DMS 273 treated with DMSO at 0.1 percent for 48 hours (cell line): ENCODE measurements at regions not wholly inside any gene's neighbourhood (a gene's known extent, or its start where the extent isn't known, plus 50 kb on each side); places are given as distances from the start of the nearest gene placed in this dataset.

ENCODE experiments used
- DNase-seq: peaks from one replicate; lab custom pipeline; 2025; lab: John Stamatoyannopoulos, UW

DNA sequence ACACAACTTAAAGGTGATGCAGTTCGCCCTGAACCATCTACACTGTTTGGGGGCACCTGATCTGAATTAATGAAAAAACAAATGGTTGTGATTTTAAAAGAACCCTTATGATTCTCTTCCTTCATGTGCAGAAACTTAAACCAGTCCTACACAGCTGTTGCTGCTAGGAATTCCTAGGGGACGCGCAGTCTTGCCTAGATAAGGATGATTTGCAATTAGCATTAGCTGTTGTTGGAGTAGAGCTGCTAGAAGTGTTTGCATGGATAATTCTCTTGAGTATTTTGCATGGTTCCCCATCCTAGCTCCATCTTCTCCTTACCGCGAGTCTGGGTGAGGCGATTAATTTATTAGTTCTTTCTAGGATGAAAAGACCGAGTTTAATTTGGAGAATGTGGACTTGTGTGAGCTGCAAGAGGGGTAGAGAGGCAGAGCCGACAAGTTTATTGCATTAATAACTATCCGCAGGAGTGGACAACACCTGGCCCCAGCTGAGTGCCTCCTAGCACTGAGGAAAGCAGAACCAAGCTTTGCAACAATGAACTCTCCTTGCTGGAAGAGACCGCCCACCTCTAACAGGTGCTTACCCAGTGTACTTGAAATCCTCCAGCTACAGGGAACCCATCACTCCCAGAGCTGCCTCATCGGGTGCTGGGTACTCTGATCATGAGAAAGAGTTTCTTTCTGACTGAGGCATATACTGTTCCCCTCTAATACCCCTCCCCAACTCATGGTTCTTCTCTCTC is 75.0 kb upstream of the WNT7A start:
- DNase-seq = no peak

DNA sequence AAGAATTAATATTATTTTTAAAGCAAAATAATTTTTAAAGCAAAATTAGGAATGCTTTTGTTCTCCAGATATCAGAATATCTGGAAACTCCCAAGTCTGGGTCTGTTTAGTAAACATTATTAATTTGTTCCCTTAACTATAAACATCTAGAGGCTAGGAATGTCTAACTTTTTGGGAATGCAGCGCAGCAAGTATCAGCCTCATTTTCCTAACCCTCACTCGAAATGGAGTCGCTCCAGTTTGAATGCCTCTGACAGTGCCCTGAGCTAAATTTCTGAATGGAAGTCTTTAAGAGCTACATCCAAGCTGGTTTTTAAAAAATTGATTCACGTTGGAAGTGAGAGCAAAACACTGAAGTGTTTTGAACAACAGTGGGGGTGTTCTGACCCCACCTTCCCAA is 74.4 kb upstream of the WNT7A start:
- DNase-seq = no peak

DNA sequence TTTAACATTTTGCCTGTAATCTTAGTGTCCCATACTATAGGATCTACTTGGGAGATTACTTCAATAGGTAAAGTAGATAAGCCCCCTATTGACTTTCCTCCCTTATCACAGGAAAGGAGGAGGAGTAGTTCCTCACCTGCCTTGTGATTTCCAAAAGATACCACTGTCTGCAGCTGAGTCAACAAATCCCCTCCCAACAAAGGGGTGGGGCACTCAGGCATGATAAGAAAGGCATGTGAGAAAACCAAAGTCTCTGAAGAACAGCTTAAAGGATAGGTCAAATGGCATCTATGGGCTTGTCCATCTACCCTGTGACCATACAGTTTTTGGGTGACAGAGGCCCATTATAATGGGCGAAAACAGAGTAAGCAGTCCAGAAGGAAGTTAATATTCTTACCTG is 71.3 kb upstream of the WNT7A start:
- no peak for DNase-seq

DNA sequence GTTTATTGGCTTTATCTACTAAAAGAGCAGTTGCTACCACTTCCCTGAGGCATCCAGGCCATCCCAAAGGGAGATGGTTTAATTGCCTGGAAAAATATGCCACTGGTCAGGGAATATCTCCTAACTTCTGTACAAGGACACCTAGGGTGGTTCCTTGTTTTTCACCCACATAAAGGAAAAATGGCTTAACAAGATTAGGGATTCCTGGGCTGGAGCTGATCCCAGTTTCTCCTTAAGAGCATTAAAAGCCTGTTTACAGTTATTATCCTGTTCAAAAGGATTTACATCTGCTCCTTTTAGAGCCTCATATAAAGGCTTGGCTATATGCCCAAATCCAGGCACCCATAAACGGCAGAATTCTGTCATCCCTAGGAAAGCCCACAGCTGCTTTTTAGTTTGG is 70.2 kb upstream of the WNT7A start:
- no peak for DNase-seq

DNA sequence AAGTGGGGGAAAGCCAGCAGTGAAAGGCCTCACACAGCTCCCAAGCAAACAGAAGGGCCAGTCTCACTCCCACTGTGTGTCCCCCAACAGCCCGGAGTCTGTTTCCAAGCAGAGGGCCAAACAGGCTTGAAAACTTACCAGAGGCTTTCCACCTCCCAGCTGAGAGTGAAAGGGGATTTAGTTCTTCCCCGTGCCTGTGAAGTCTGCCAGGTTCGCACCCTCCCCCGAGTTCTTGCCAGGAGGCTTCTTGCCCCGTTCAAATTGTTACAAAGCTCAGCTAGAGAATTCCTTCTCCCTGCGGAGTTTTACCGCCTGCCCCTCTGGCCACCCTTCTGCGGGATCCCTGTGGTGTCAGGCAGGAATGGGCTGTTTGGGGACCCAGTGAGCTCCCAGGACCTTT is 68.0 kb upstream of the WNT7A start:
- DNase-seq = no peak

DNA sequence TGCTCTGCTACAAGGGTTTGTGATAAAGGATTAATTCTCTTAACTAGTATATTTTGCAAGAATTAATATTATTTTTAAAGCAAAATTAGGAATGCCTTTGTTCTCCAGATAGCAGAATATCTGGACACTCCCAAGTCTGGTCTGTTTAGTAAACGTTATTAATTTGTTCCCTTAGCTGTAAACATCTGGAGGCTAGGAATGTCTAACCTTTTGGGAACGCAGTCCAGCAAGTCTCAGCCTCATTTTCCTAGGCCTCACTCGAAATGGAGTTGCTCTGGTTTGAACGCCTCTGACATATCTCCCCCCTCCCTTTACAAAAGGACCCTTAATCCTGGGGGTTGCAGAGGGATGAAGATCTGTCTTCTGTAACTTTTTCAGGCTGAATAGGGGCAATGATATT is 59.3 kb upstream of the WNT7A start:
- no peak for DNase-seq

DNA sequence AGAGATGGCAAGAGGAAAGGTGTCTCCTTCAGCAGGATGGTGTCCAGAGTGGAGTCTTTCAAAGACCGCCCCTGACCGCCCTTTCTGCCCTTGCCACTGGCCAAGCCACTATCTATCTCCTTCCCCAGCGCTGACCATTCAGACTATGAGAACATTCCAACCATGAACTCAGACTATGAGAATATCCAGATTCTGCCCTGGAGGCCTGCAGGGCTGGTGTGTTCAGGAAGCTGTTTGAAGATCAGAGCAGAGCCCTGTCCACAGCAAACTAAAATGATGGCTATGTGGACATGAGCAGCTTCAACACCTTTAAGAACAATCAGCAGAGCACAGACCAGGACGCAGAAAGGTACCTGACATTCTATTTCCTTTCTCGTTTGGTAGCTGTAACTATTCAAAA is 57.3 kb upstream of the WNT7A start:
- no peak for DNase-seq

DNA sequence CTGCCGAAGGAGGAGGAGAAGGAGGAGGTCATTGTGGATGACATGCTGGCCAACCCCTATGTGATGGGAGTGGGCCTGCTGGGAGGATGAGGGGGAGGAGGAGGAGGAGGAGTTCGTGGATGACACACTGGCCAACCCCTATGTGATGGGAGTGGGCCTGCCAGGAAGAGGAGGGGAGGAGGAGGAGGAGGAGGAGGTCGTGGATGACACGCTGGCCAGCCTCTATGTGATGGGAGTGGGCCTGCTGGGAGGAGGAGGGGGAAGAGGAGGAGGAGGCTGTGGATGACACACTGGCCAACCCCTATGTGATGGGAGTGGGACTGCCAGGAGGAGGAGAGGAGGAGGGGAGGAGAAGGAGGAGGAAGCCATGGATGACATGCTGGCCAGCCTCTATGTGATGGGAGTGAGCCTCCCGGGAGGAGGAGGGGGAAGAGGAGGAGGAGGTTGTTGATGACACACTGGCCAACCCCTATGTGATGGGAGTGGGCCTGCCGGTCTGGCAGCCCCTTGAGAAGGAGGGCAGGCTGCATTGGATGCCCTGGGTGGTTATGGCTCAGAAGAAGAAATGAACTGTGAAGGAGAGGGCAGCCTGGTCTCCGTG is 55.7 kb upstream of the WNT7A start:
- no peak for DNase-seq

DNA sequence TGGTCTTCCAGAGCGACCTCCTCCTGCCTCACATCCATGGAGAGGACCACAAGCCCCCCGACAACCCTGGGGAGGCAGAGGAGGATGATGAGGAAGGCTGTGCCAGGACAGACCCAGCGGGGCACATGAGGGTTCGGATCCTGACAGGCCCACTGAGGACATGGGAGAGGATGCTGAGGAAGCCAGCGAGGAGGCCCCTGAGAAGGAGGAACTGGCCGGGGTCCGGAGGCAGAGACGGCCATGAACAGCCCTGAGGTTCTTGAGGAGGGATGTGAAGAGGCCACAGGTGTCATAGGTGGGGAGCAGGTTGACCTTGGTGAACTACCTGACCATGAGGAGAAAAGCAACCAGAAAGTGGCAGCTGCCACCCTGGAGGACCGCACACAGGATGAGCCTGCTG is 54.9 kb upstream of the WNT7A start:
- no peak for DNase-seq

DNA sequence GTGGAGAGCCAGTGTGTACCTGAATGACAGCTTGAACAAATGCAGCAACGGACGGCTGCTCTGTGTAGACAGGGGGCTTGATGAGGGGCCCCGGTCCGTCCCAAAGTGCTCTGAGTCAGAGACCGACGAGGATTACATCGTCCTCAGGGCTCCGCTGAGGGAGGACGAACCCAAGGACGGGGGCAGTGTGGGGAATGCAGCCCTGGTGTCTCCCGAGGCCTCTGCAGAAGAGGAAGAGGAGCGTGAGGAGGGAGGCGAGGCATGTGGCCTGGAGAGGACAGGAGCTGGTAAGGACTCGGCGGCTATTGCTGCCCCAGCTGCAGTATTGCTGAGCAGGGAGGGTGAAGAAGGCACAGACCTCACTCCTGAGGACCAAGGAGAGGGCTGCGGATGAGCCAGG is 54.4 kb upstream of the WNT7A start:
- DNase-seq = no peak

DNA sequence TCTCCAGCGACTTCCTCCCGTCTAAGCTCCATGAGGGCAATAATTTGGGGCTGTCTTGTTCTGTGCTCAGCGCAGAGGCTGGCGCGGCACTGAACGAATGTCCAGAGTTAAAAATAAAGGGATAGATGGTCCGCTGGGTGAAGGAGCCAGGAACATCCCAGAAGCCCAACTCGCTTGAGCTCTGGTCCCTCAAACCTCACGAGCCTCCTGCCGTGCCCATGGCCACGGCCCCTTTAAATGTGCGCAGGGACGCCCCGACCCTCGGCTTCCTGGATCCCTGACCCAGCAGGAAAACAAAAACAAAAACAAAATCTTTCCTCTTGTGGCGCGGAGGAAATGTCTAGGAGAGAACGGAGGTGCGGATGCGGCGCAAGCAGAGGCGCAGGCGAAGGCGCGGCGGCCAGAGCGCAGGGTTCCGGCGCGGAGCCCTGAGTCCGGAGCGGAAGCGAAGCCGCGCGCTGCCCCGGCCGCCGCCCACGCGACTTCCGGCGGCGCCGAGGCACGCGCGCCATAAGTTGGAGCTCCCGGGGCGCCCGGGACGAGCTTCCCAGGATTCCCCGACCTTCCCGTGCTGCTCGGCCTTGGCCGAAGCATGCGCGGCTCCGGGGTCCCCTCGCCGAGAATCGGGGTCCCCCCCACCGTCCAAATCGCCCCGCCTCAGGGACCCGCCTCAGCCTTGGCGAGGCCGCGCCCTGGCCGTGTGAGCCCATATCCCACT is 52.9 kb upstream of the WNT7A start:
- no peak for DNase-seq

DNA sequence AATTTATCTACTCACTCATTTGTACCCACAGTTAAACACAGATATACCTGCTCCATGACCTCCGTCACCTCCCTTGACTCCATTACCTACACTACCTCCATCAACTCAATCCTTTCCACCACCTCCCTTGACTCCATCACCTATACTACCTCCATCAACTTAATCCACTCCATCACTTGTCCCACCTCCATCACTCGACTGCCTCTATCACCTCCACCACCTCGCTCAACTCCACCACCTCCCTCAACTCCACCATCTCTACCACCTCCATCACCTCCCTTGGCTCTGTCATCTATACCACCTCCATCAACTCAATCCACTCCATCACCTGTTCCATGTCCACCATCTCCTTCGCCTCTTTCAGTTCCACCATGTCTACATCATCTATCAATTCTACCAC is 51.3 kb upstream of the WNT7A start:
- DNase-seq = no peak
